Keratinocyte (primary cell): ENCODE measurements at regions not wholly inside any gene's neighbourhood (a gene's known extent, or its start where the extent isn't known, plus 50 kb on each side); places are given as distances from the start of the nearest gene placed in this dataset.

Source experiments
- DNase-seq: peaks from one replicate; pipeline ENCODE4 v3.0.0-alpha.2; 2011; ENCODE audit warnings: low read depth, missing footprints, low spot score
- FAIRE-seq: peaks from 2 replicates; lab custom pipeline; 2011; peaks lifted over from hg19 to GRCh38; lab: Jason Lieb, UNC
- H2AFZ ChIP-seq: 2 replicates; pipeline ENCODE4 v1.6.0; 2012; ENCODE audit warnings: low read length, control low read depth, inconsistent platforms; ENCODE audit not compliant: control insufficient read depth
- H3K27ac ChIP-seq: 2 replicates; pipeline ENCODE4 v1.5.1; 2011; ENCODE audit warnings: low read length; ENCODE audit not compliant: control insufficient read depth, insufficient read depth
- H3K27me3 ChIP-seq: 3 replicates; pipeline ENCODE4 v1.6.0; 2011; ENCODE audit warnings: low read length; ENCODE audit not compliant: control insufficient read depth, insufficient read depth; ENCODE audit errors: extremely low read depth
- H3K36me3 ChIP-seq, 2 experiments: 2 replicates in 1 of 2; 3 replicates in 1 of 2; pipeline ENCODE4 v1.5.1; 2011; ENCODE audit warnings: low read length in 2 of 2, mild to moderate bottlenecking in 1 of 2; ENCODE audit not compliant: control insufficient read depth in 2 of 2, insufficient read depth in 2 of 2; ENCODE audit errors: extremely low read depth in 1 of 2
- H3K4me1 ChIP-seq: 3 replicates; pipeline ENCODE4 v1.5.1; 2011; ENCODE audit warnings: low read length; ENCODE audit not compliant: control insufficient read depth, insufficient read depth; ENCODE audit errors: extremely low read depth
- H3K4me2 ChIP-seq: 3 replicates; pipeline ENCODE4 v1.6.0; 2011; ENCODE audit warnings: low read depth, low read length; ENCODE audit not compliant: control insufficient read depth, insufficient read depth; ENCODE audit errors: extremely low read depth
- H3K4me3 ChIP-seq, 3 experiments: fragments of 200-600 bp in 1 of 3; sonication (generic) in 1 of 3; 2 replicates in 2 of 3; 3 replicates in 1 of 3; pipeline ENCODE4 v1.5.1; 2011 to 2016; ENCODE audit warnings: low read length in 3 of 3, mild to moderate bottlenecking in 3 of 3, control low read depth in 2 of 3, inconsistent platforms in 1 of 3, low read depth in 1 of 3, mixed read lengths in 1 of 3, mixed run types in 1 of 3, moderate library complexity in 1 of 3; ENCODE audit not compliant: control insufficient read depth in 2 of 3, insufficient read depth in 2 of 3; ENCODE audit errors: extremely low read depth in 1 of 3
- H3K79me2 ChIP-seq: 2 replicates; pipeline ENCODE4 v1.6.0; 2012; ENCODE audit warnings: low read length; ENCODE audit not compliant: control insufficient read depth, insufficient read depth
- H3K9ac ChIP-seq: 3 replicates; pipeline ENCODE4 v1.6.0; 2011; ENCODE audit warnings: low read length; ENCODE audit not compliant: control insufficient read depth, insufficient read depth; ENCODE audit errors: extremely low read depth
- H3K9me1 ChIP-seq: 3 replicates; pipeline ENCODE4 v1.6.0; 2011; ENCODE audit warnings: low read length; ENCODE audit not compliant: control insufficient read depth, insufficient read depth; ENCODE audit errors: extremely low read depth
- H3K9me3 ChIP-seq: 2 replicates; pipeline ENCODE4 v1.5.1; 2012; ENCODE audit warnings: low read depth, low read length; ENCODE audit not compliant: control insufficient read depth
- H4K20me1 ChIP-seq: 3 replicates; pipeline ENCODE4 v1.6.0; 2011; ENCODE audit warnings: low read length; ENCODE audit not compliant: control insufficient read depth, insufficient read depth; ENCODE audit errors: extremely low read depth
- EZH2 ChIP-seq: IDR thresholded peaks from one replicate; pipeline ENCODE4 v1.6.1; 2012; ENCODE audit warnings: inconsistent platforms, mild to moderate bottlenecking, low read length, moderate library complexity
- dilution Hi-C: fragments of 300-500 bp; cut with MboI; formaldehyde crosslinking; loops from one replicate; pipeline ENCODE4 v1.7.0; 2020; ENCODE audit warnings: low sequenced_read_pairs; ENCODE audit not compliant: extremely low pct_ligation_motif_present
- TF ChIP-seq, protein P1 (sequence below), 3 experiments: IDR thresholded peaks in 1 of 3; conservative IDR thresholded peaks in 1 of 3; optimal IDR thresholded peaks in 1 of 3; 2 replicates in 2 of 3; 3 replicates in 1 of 3; pipeline versions ENCODE3 to v1.5.1; 2011; ENCODE audit warnings: low read length in 3 of 3, mild to moderate bottlenecking in 3 of 3, moderate library complexity in 2 of 3, control low read depth in 1 of 3, inconsistent platforms in 1 of 3; ENCODE audit not compliant: insufficient read depth in 2 of 3; ENCODE audit errors: extremely low read depth in 1 of 3

DNA sequence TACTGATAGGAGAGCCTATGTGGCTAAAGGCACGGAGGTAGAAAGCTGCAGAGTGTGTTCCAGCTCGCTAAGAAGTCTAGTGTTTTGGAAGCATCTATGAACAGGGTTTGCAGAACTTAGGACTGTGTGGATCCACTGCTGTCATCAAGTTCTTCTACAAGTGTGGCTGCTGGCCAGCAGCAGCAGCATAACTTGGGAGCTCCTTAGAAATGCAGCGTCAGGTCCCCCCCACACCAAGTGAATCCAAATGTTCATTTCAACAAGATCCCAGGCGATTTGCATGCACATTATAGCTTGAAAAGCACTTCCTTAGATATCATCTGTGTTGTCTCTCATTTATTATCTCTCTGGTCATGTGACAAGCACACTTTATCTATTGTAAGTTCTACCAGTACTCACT lies 131.9 kb upstream of the SHISA6 start:
- Histone ChIP-seq H3K79me2 (no peaks in the 10 kb centered on the region), H2AFZ (no peak overlapping the region), H3K9ac (no peak overlapping the region), H4K20me1 (no peaks in the 10 kb centered on the region), H3K4me1 (no peaks in the 10 kb centered on the region), H3K9me1 (no peaks in the 10 kb centered on the region), H3K4me2 (no peak overlapping the region), H3K9me3 (no peaks in the 10 kb centered on the region), H3K27ac (no peak overlapping the region), H3K27me3 (no peaks in the 10 kb centered on the region), H3K4me3 (no peak overlapping the region), H3K36me3 (no peaks in the 10 kb centered on the region)
- TF ChIP-seq, protein P1, sequence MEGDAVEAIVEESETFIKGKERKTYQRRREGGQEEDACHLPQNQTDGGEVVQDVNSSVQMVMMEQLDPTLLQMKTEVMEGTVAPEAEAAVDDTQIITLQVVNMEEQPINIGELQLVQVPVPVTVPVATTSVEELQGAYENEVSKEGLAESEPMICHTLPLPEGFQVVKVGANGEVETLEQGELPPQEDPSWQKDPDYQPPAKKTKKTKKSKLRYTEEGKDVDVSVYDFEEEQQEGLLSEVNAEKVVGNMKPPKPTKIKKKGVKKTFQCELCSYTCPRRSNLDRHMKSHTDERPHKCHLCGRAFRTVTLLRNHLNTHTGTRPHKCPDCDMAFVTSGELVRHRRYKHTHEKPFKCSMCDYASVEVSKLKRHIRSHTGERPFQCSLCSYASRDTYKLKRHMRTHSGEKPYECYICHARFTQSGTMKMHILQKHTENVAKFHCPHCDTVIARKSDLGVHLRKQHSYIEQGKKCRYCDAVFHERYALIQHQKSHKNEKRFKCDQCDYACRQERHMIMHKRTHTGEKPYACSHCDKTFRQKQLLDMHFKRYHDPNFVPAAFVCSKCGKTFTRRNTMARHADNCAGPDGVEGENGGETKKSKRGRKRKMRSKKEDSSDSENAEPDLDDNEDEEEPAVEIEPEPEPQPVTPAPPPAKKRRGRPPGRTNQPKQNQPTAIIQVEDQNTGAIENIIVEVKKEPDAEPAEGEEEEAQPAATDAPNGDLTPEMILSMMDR (optimal IDR thresholded peaks at IDR 0.05 in 1 of 3, IDR thresholded peaks at IDR 0.05 in 1 of 3, conservative IDR thresholded peaks at IDR 0.05 in 1 of 3; ENCODE audit: extremely low read depth in 1 of 3, insufficient read depth in 2 of 3, low read length in 3 of 3), result no peak
- no peak for TF ChIP-seq EZH2
- no peak for DNase-seq
- FAIRE-seq, result no peak
- dilution Hi-C loops, result no loop called here

DNA sequence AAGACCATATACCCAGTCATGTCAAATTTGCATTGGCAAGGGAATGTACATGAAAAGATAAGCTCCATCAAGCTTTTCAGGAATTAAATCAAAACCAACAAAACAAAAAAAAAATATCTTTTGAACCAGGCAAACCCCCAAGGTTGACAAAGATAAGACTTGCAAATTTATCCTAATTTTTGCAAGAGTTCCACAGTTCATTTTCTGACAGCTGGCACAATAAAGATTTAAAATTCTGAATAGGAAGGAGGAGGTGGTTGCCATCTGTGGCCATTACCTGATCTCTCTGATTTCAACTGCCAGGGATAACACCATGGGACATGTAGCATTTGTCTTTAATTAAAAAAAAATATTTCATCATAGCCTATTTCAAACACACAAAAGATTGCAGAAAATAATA lies 135.9 kb upstream of the SHISA6 start:
- dilution Hi-C loops, result no loop called here
- no peak overlapping the region for H3K9ac ChIP-seq
- H3K36me3 ChIP-seq, result no peaks in the 10 kb centered on the region
- H3K9me1 ChIP-seq, result no peaks in the 10 kb centered on the region
- H3K27ac ChIP-seq, result no peak overlapping the region
- no peaks in the 10 kb centered on the region for H3K4me1 ChIP-seq
- H3K4me3 ChIP-seq, result no peak overlapping the region
- H4K20me1 ChIP-seq, result no peaks in the 10 kb centered on the region
- no peaks in the 10 kb centered on the region for H3K79me2 ChIP-seq
- DNase-seq (no peak), FAIRE-seq (no peak)
- H3K4me2 ChIP-seq, result no peak overlapping the region
- TF ChIP-seq EZH2, result no peak
- TF ChIP-seq, protein P1 (optimal IDR thresholded peaks at IDR 0.05 in 1 of 3, IDR thresholded peaks at IDR 0.05 in 1 of 3, conservative IDR thresholded peaks at IDR 0.05 in 1 of 3; ENCODE audit: extremely low read depth in 1 of 3, insufficient read depth in 2 of 3, low read length in 3 of 3), result no peak
- no peak overlapping the region for H2AFZ ChIP-seq
- no peaks in the 10 kb centered on the region for H3K27me3 ChIP-seq
- H3K9me3 ChIP-seq, result no peaks in the 10 kb centered on the region
